OCI-LY7 (cell line): ENCODE measurements at regions not wholly inside any gene's neighbourhood (a gene's known extent, or its start where the extent isn't known, plus 50 kb on each side); places are given as distances from the start of the nearest gene placed in this dataset.
A peak's percentile ranks its signal among the peaks of the same experiment; 100 is the strongest.

Experiments
- BruUV-seq: library from RNA; stranded (reverse); fragments of 400-500 nt; replicated peaks from 2 replicates; lab custom pipeline; 2021; lab: Mats Ljungman, UMichigan
- CTCF ChIA-PET: fragments of 300-600 bp; sonication (Branson Sonifier 250); formaldehyde crosslinking; loops from one replicate; lab custom pipeline; 2022; ENCODE audit warnings: antibody characterized with exemption; ENCODE audit not compliant: unreplicated experiment; lab: Charles Lee
- POLR2A ChIA-PET: fragments of 300-600 bp; sonication (Branson Sonifier 250); formaldehyde crosslinking; loops from one replicate; lab custom pipeline; 2022; ENCODE audit warnings: antibody characterized with exemption; lab: Charles Lee
- DNase-seq: peaks from one replicate; pipeline ENCODE4 v3.0.0-alpha.2; 2015; ENCODE audit warnings: low spot score
- H2AFZ ChIP-seq: fragments of 200-600 bp; sonication (generic), shearing (Covaris generic); 2 replicates; pipeline ENCODE4 v1.6.1; 2014; ENCODE audit warnings: mild to moderate bottlenecking, antibody characterized with exemption, low read length, moderate library complexity
- H3K27ac ChIP-seq: fragments of 200-600 bp; sonication (generic); 2 replicates; pipeline ENCODE4 v1.5.1; 2014; ENCODE audit warnings: mixed run types, low read depth, mild to moderate bottlenecking, moderate library complexity, low read length, inconsistent platforms; ENCODE audit not compliant: poor library complexity, severe bottlenecking
- H3K36me3 ChIP-seq: fragments of 200-600 bp; sonication (generic); 2 replicates; pipeline ENCODE4 v1.6.1; 2014; ENCODE audit warnings: mild to moderate bottlenecking, antibody characterized with exemption, low read length, moderate library complexity, mixed read lengths; ENCODE audit not compliant: insufficient read depth
- H3K4me1 ChIP-seq: fragments of 200-600 bp; sonication (generic); 2 replicates; pipeline ENCODE4 v1.5.1; 2014; ENCODE audit warnings: mild to moderate bottlenecking, low read length; ENCODE audit not compliant: insufficient read depth, poor library complexity, severe bottlenecking
- H3K4me2 ChIP-seq: fragments of 200-600 bp; sonication (generic); 2 replicates; pipeline ENCODE4 v1.6.1; 2014; ENCODE audit warnings: mild to moderate bottlenecking, low read length
- H3K4me3 ChIP-seq: fragments of 200-600 bp; sonication (generic); 2 replicates; pipeline ENCODE4 v1.5.1; 2014; ENCODE audit warnings: mild to moderate bottlenecking, low read depth, low read length; ENCODE audit not compliant: poor library complexity, severe bottlenecking
- H3K79me2 ChIP-seq: fragments of 200-600 bp; sonication (generic); 2 replicates; pipeline ENCODE4 v1.6.1; 2016; ENCODE audit warnings: low read depth, mild to moderate bottlenecking, low read length, moderate library complexity, mixed read lengths; ENCODE audit not compliant: insufficient read depth
- H3K9me2 ChIP-seq: fragments of 200-600 bp; sonication (generic); 2 replicates; pipeline ENCODE4 v1.6.1; 2016; ENCODE audit warnings: mild to moderate bottlenecking, low read length, mixed read lengths; ENCODE audit not compliant: insufficient read depth
- H3K9me3 ChIP-seq: fragments of 200-600 bp; sonication (generic); 2 replicates; pipeline ENCODE4 v1.6.1; 2014; ENCODE audit warnings: mild to moderate bottlenecking, mixed run types, low read length, mixed read lengths
- H4K20me1 ChIP-seq: fragments of 200-600 bp; sonication (generic); 2 replicates; pipeline ENCODE4 v1.6.1; 2014; ENCODE audit warnings: mild to moderate bottlenecking, antibody characterized with exemption, low read length, moderate library complexity, mixed read lengths; ENCODE audit not compliant: insufficient read depth
- CTCF ChIP-seq: fragments of 200-600 bp; sonication (generic); conservative IDR thresholded peaks from 2 replicates; pipeline ENCODE4 v1.5.1; 2014; ENCODE audit warnings: mild to moderate bottlenecking, antibody characterized with exemption, low read length, moderate library complexity, mixed read lengths
- EZH2phosphoT487 ChIP-seq: fragments of 200-600 bp; sonication (generic); IDR thresholded peaks from 2 replicates; pipeline ENCODE4 v1.6.1; 2018; ENCODE audit warnings: low read depth, borderline replicate concordance, mild to moderate bottlenecking, mixed run types, antibody characterized with exemption, low read length, moderate library complexity, mixed read lengths
- intact Hi-C: fragments of 100-400 bp; cut with micrococcal nuclease; formaldehyde crosslinking; loops from one replicate; pipeline ENCODE4 v1.10.0; 2022; ENCODE audit not compliant: unreplicated experiment

- no TSS peak for BruUV-seq
- POLR2A ChIA-PET: interaction anchor here (0.7 to 1.5 kb wide), 4 partner anchors 9 to 328 kb away, joined by 3 to 5 read pairs (median 4); no protein-coding TSS in a partner anchor
Observed at GRCh38 chr13:26946684-26947343, 186.2 kb upstream of the GPR12 start.

GRCh38 chr13:26943748-26944147, 183.2 kb upstream of the GPR12 start:
- no peaks in the 10 kb centered on the region for H4K20me1 ChIP-seq
- H3K9me2 ChIP-seq: no peaks in the 10 kb centered on the region
- H2AFZ ChIP-seq: no peak overlapping the region
- H3K79me2 ChIP-seq: no peaks in the 10 kb centered on the region
- H3K4me2 ChIP-seq: no peak overlapping the region
- DNase-seq: no peak
- no peaks in the 10 kb centered on the region for H3K4me1 ChIP-seq
- intact Hi-C loops: loop anchor here (10.0 kb wide), 1 partner anchor 881 kb away; no protein-coding TSS in a partner anchor
- TF ChIP-seq CTCF (no peak), EZH2phosphoT487 (no peak)
- H3K27ac ChIP-seq: no peak overlapping the region
- no TSS peak for BruUV-seq
- CTCF ChIA-PET: no interaction called here
- POLR2A ChIA-PET: no interaction called here
- H3K36me3 ChIP-seq: no peaks in the 10 kb centered on the region
- no peak overlapping the region for H3K4me3 ChIP-seq
- no peaks in the 10 kb centered on the region for H3K9me3 ChIP-seq

More at GRCh38 chr13:26946684-26947343, 186.2 kb upstream of the GPR12 start:
- no peaks in the 10 kb centered on the region for H3K4me1 ChIP-seq
- H4K20me1 ChIP-seq: no peaks in the 10 kb centered on the region
- intact Hi-C loops: loop anchor here (1.0 to 10.0 kb wide), 2 partner anchors 412 to 878 kb away; no protein-coding TSS in a partner anchor
- no peaks in the 10 kb centered on the region for H3K9me2 ChIP-seq
- H3K27ac ChIP-seq: no peak overlapping the region
- H3K36me3 ChIP-seq: no peaks in the 10 kb centered on the region
- TF ChIP-seq CTCF: peak; percentile 81
- no peak for TF ChIP-seq EZH2phosphoT487
- no peak overlapping the region for H3K4me3 ChIP-seq
- H2AFZ ChIP-seq: no peak overlapping the region
- CTCF ChIA-PET: interaction anchor here (1.0 to 1.4 kb wide), 3 partner anchors 37 to 415 kb away, joined by 3 to 5 read pairs (median 3); no protein-coding TSS in a partner anchor
- H3K79me2 ChIP-seq: no peaks in the 10 kb centered on the region
- H3K4me2 ChIP-seq: no peak overlapping the region
- DNase-seq: peak; percentile 65
- H3K9me3 ChIP-seq: no peaks in the 10 kb centered on the region

GRCh38 chr13:26942184-26942583, 181.6 kb upstream of the GPR12 start:
- Histone ChIP-seq H3K79me2 (no peaks in the 10 kb centered on the region), H3K27ac (no peak overlapping the region), H3K4me1 (no peaks in the 10 kb centered on the region), H4K20me1 (no peaks in the 10 kb centered on the region), H3K4me2 (no peak overlapping the region), H3K36me3 (no peaks in the 10 kb centered on the region), H3K4me3 (no peak overlapping the region), H2AFZ (no peak overlapping the region), H3K9me3 (no peaks in the 10 kb centered on the region), H3K9me2 (no peaks in the 10 kb centered on the region)
- POLR2A ChIA-PET: interaction anchor here (0.5 kb wide), 1 partner anchor 15 kb away, joined by 3 read pairs; no protein-coding TSS in a partner anchor
- no peak for TF ChIP-seq EZH2phosphoT487
- CTCF ChIA-PET: no interaction called here
- BruUV-seq: no TSS peak
- intact Hi-C loops: loop anchor here (10.0 kb wide), 1 partner anchor 883 kb away; no protein-coding TSS in a partner anchor
- no peak for DNase-seq
